ENCODE measurements at regions not wholly inside any gene's neighbourhood (a gene's known extent, or its start where the extent isn't known, plus 50 kb on each side); places are given as distances from the start of the nearest gene placed in this dataset.

DNA sequence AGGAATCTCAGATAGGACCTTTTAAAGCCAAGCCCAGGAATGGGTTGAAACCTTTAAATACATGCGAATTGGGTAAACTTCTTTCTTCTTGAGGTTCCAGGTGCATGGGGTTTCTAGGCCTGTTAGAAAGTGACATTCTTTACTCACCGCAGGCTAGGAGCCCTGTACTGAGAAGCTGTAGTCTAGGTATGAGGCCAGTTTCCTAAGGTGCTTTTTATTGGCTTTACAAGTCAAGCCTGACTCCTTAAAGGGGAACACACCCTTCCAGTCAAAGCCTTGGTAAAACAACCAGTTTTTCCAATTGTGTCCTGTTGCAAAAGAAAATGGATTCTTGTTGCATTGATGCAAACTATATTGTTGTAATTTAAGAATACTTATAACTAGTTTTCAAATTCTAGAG is 76.1 kb upstream of the ATP11B start:
- DNase-seq (ENCODE audit: low read depth): no peak

DNA sequence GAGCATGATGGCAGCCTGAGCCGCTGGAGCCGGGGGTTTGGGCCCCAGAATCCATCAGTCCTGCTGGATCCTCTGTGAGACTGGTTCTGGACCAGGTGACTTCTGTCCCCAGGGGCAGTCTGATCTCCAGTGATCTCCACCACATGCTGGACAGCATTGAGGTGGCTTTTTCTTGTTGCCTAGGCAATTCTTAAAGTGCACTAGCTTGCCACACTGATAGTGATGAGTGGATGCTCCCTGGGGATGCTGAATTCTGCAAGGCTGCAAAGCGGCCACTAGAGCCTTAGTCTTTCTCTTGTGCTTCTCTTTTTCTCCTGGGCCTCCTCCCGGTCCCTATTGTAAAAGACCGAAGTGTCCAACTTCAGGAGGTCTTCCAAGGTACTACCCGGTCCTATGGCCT is 70.4 kb upstream of the ATP11B start:
- no peak for DNase-seq (ENCODE audit: low read depth)

DNA sequence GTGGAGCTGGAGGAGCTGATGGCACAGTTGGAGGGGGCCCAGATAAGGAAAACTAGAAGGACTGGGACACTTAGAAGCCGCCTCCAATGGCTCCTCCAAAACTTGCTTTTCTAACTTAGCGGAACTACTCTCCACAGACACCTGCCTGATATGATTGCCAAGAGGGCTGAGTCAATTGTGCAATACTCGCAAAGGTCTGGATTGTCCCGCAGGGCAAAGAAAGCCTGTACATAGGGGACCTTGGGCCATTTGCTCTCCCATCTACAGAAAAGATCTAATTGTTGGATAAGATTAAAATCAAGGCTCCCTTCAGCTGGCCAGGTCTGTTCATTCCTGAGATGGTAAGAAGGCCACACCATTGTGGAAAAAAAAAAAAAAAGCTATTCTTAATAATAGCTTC is 69.7 kb upstream of the ATP11B start:
- DNase-seq (ENCODE audit: low read depth): no peak

DNA sequence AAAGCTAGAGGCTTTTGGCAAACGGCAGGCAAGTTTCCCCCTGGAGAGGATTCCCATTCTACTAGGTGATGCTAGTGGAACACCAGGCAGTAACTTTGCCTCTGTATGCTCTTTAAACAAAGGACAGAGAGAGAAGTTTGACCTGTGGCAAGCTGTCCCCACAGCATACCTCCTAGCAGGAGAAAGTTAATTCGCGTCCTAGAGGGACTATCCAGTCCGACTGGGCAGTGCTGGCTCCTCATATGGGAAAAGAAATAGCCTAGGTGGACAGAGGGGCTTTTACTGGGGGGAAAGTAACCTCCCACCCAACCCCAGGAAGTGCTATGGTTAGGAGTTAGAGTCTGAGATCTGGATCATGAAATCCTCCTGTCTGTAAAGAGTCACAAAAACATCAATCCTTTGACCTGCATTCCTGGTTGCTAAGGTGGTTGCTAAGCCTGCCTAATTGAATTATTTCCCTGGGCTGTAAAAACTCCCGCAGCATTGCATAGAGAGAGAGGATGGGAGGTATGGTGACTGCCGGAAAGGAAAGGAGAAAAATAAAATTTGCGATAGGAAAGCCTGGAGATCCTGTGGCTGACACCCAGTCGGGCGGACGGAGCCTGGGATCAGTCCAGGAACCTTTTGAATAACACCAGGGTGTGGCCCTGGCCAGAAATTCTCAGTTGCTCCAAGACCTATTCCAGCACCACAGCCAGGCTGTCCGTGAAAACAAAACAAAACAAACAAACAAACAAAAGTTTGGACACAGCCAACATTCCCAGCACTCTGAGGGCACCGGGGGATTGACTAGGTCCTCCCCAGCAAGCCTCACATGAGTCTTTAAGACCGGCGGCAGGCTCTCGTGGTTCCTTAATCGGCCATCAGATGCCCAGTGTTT is 67.7 kb upstream of the ATP11B start:
- DNase-seq (ENCODE audit: low read depth): no peak

DNA sequence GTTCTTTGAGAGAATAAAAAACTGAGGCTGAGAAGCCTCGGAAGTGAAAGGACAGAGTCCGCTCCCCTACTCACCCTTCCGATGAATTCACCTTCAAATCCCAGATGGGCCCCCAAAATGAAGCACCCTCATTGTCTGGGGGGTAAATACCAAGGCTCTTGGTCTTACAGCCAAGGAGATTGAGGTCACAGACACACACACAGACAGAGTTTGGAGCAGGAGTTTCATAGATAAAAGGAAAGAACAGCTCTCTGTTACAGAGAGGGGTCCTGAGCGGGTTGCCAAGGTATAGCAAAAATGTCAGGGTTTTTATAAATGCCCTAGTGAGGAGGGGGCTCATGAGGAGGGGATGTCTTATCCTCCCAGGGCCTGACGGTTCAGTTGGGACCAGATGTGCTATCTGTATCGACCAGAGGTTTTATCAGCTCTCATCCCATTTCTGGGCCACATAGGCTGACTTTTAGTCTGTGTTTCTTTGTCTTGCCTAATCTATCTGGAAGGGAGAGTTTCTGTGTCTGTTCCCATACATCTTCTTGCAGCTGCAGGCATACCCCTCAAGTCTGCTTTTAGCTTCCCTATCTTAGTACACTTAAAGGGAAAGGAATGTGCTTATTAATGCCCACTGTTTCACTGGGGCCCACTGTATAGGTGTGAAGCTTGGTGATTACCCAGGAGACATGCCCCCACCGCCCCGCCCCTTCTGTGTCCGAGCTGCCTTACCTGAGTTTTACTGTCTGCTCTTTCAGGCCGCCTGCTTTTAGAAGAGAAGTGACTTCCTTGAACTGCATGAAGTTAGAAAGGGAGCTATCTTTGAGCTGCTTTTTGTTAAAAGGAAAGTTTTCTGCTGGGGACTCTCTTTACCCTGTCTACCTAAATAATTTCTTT is 66.8 kb upstream of the ATP11B start:
- DNase-seq (ENCODE audit: low read depth): no peak

DNA sequence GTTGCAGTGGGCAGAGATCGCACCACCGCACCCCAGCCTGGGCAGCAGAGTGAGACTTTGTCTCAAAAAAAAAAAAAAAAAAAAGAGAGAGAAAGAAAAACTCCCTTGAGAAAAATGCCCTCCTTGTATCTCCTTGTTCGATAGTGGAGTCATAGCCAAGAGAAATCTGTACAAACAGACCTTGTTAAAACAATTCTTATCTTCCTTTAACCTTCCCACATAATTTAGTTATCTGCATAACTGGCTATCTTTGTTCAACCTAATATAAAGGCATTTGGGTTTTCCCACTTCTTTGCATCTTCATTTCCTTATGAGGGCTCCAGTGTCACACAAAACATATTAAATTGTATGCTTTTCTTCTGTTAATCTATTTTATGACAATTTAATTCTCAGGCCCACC is 65.1 kb upstream of the ATP11B start:
- DNase-seq (ENCODE audit: low read depth): no peak

DNA sequence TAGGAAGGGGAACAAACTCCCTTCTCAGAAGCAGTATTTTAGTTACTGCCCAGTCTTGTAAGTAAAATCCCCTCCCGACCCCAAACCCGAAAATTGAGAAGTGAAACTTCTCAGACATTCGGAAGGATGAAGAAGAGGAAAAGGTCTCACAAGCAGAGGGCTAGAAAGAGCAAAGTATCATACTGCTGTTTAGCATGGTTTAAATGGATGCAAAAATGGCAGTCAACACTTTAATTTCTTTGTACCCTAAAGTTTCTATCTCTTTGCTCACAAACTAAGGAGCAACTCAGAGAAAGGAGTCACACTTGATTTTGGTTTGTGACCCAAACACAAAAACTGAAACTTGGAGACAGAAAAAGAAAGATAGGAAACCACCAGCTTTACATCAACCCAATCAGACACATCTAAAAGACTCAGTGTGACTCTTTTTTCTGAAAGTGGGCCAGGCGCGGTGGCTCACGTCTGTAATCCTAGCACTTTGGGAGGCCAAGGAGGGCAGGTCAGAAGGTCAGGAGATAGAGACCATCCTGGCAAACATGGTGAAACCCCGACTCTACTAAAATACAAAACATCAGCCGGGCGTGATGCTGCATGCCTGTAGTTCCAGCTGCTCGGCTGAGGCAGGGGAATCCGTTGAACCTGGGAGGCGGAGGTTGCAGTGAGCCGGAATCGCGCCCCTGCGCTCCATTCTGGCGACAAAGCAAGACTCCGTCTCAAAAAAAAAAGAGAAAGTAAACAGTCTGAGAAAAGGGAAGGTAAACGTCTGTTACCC is 63.2 kb upstream of the ATP11B start:
- DNase-seq (ENCODE audit: low read depth): no peak

DNA sequence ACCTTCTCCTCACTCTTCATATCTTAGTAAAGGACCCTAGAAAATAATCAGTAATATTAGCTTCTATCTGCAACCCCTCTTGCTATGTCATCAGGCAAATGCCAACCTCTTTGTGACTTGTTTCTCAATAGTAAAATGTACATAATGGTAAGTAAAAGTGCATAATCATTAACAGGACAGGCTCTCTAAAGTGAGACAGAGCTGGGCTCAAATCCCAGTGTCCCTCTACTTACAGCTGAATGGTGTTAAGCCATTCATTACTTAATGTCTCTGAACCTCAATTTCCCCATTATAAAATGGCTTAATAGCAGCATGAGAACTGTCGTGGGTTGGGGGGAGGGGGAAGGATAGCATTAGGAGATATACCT is 62.6 kb upstream of the ATP11B start:
- no peak for DNase-seq (ENCODE audit: low read depth)

DNA sequence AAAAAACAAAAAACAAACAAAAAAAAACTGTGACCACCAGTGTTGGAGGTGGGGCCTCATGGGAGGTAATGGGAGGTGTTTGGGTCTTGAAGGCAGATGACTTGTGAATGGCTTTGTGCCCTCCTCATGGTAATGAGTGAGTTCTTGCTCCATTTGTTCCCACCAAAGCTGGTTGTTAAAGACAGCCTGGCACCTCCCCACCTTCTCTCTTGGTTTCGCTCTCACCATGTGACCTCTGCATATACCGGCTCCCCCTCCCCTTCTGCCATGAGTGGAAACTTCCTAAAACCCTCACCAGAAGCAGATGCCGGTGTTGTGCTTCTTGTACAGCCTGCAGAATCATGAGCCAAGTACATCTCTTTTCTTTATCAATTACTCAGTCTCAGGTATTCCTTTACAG is 61.5 kb upstream of the ATP11B start:
- DNase-seq (ENCODE audit: low read depth): no peak

DNA sequence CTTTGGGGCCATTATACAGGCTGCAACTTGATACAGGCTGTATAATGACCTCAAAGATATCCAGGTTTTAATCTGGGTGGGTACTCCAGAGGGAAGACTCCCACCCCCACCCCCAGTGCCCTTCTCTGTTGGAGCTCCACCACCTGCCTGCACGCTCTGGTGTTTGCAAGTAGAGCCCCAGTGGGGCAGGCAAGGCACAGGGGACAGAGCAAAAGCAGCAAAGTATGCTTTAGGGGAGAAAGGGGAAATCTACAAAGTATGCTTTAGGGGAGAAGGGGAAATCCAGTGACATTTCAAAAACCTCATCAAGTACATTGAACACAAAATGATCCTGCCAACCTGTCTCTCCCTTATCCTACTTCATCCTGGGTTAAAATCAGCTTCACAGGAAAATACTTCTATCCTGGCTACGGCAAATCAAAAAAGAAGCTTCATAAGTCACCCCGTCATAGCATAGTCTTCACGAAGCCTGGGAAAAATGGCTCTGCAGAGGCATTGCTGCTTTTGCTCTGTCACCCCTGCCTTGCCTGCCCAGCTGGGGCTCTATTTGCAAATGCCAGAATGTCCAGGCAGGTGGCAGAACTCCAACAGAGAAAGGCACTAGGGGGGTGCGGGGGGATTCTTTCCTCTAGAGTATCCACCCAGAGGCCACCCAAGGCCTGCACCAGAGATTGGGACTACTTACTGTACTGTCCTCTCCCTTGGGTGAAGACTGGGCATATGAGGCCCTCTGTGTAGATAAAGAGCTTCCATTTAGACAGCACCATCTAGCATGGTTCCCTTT is 60.9 kb upstream of the ATP11B start:
- no peak for DNase-seq (ENCODE audit: low read depth)

DNA sequence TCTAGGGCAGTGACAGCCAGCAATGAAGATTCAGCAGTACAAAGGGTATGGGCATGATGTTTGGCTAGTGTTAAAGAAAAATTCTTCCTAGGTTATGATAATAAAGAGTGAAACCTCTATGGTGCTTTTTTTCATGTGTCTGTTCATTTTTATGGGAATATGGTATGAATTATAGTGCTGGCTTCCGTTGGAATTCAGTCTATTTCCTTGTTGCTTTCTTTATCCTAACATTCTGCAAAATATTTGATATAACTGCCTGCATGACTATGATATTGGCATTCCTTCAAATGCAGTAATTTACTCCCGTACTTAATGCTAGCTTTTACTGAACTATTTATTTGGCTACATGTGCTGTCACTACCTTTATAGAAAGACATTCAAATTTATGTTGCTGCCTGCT is 57.6 kb upstream of the ATP11B start:
- DNase-seq (ENCODE audit: low read depth): no peak

DNA sequence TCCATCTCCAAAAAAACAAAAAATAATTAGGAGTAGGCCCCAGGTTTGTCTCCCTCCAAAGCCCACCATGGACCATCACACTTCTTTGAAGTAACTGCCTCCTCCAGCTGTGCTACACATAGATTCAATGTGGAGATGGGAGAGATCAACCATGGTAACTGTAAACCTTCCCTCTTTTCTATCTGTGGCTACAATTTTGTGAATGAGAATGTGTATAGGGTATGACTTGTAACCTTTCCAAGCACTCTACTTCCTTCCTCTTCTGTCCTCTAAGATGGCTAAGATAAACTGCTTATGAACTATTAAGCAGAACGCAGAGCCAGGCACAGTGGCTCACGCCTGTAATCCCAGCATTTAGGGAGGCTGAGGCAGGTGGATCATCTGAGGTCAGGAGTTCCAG is 55.5 kb upstream of the ATP11B start:
- no peak for DNase-seq (ENCODE audit: low read depth)

DNA sequence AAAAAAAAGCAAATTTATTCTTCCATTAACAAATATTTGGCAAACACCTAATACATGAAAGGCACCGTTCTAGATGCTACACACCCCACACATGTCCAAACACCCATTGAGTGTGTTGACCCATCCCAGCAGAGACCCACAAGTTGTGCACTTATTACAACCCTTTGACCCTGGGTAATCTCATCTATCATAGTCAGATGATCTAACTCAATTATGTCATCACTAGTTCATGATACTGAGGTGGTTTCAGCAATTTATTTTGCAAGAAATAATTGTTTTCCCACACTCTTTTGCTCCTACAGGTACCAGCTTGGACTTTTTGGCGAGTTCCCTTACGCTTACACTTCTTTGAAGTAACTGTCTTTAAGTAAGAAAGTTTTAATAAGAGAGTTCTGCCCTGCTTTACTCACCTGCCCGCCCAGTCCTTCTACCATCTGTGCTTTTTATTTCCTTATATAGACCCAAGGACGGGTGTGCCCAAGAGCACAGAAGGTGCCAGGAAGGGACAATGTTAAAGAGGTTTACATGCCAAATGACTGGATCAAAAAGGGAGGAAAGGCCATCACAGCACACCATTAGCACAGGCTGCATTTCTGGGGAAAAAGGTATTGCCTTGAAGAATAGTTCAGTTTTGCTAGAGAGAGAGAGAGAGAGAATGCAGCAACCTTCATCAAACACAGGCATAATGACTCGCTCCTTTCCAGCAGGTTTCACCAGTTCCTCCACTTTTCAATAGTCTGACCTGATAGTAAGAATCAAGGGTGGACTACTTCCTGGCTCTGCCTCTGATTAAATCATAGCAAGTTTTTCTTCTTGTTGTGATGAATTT is 54.5 kb upstream of the ATP11B start:
- DNase-seq (ENCODE audit: low read depth): no peak

DNA sequence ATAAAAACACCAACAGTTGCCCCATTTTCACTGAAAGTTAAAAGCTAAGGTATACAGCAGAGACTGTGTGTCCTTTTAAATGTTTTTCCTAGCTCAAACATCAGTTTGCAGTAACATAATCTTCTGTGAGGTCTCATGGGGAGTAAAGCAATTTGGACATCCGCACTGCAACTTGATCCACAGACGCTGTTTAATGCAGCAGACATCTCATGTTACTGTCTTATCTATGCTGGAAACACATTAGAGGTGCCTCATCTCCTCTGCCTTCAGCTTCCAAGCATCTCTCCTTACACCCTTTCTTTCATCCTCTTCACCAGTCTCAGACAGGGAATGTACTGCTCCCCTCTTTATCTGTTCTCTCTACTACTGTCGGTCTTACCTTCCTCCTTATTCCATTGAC is 53.7 kb upstream of the ATP11B start:
- DNase-seq (ENCODE audit: low read depth): no peak

DNA sequence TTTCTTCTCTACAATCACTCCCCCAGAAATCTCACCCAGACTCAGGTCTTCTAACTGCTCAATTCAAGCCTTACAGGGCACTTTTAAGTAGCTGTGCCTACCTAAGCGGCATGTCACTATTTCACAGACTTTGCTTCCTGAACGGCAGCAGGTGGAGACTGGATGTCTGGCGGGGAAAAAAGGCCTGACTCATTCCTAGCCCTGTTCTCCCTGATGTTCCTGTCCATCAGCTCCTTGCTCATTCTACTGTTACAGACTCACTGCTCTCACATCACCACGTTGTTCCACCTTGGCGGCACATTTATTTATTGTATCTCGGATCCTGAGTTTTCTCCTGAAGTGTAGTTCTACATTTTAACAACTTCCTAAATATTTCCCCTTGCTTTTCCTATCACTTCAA is 52.6 kb upstream of the ATP11B start:
- no peak for DNase-seq (ENCODE audit: low read depth)

DNA sequence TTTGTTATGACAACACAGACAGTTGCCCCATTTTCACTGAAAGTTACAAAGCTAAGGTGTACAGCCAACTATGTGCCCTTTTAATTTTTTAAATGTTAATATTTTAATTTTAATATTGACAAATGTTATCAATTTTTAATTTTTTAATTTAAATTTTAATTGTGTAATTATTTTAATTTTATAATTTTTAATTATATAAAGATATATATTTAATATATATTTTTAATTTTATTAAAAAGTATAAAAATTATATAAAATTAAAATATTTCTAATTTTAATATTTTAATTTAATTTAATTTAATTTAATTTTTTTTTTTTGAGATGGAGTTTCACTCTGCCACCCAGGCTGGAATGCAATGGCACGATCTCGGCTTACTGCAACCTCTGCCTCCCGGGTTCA is 52.1 kb upstream of the ATP11B start:
- DNase-seq (ENCODE audit: low read depth): no peak
